ENCODE measurements at regions not wholly inside any gene's neighbourhood (a gene's known extent, or its start where the extent isn't known, plus 50 kb on each side); places are given as distances from the start of the nearest gene placed in this dataset.

DNA sequence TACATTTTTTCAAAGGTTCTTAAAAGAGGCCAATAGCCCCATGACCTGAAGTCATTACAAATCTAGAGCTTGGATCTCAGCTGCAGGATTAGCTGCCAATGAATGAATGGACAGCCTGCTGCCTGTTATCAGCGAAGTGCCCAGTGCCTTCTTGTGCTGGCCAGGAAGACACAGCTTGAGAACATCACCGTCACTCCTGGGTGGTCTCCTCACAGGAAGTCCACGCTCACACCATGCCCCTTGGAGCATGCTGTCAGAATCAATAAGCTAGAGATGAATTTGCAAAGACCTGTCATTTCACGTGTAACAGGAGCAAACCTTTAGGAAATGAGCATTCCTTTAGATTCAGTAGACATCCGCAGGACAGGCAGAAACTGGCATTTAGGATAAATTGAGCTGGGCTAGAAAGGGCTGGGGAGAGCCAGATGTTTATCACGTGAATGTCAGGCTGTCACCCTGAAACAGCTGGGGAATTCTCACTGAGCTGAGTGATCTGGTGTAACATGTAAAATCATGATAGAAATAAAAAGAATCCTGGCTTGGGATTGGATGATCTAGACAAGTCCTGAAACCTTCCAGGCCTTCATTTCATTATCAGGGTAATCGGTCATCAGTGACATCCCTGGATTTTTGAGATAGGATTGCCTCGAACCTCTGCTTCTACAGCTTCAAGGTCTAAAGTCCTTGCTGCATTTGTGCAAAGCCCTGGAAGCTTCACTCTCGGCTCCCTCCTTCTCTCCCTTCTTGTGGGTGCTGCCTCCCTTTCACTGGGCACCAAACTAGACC lies 49.9 kb upstream of the MEDAG start:
- WGBS, 2 experiments (ENCODE audit: insufficient coverage in 2 of 2), result 72 to 84% methylated on average over 9 of the region's 9 CpGs

More for the DNA sequence above, 49.9 kb upstream of the MEDAG start:
- H3K9me3 ChIP-seq (ENCODE audit: control insufficient read depth, low read length), result no peaks in the 10 kb centered on the region
- H3K36me3 ChIP-seq (ENCODE audit: control insufficient read depth, insufficient read depth, low read length), result no peaks in the 10 kb centered on the region
- peaks cover 21% of the 10 kb centered on the region for H3K4me1 ChIP-seq (ENCODE audit: control insufficient read depth, insufficient read depth, low read length, poor library complexity, severe bottlenecking)
- peak overlapping the region; percentile 49 for H3K27ac ChIP-seq (ENCODE audit: low read depth, low read length, severe bottlenecking)
- no peak overlapping the region for H3K4me3 ChIP-seq (ENCODE audit: extremely low read depth, insufficient read depth, low read length, poor library complexity, severe bottlenecking)
